K562 (cell line): ENCODE measurements at regions not wholly inside any gene's neighbourhood (a gene's known extent, or its start where the extent isn't known, plus 50 kb on each side); places are given as distances from the start of the nearest gene placed in this dataset.

ENCODE experiments used
- BACH1 ChIP-seq: fragments of 200-800 bp; sonication (Bioruptor generic); IDR thresholded peaks from 2 replicates; pipeline ENCODE4 v1.6.1; 2016; ENCODE audit warnings: missing genetic modification characterization, missing compliant biosample characterization
- BCL6 ChIP-seq: fragments of 250-450 bp; sonication (Bioruptor Pico); IDR thresholded peaks from 2 replicates; pipeline ENCODE4 v1.4.0; 2020
- CEBPG ChIP-seq, 3 experiments: fragments of 200-800 bp in 1 of 3; sonication (Bioruptor generic) in 1 of 3; sonication (generic) in 1 of 3; formaldehyde crosslinking in 1 of 3; IDR thresholded peaks in 2 of 3; conservative IDR thresholded peaks in 1 of 3; 2 replicates each; pipeline versions ENCODE4 v1.6.1 to v1.8.0; 2016 to 2022; ENCODE audit warnings: missing compliant biosample characterization in 2 of 3, missing genetic modification characterization in 2 of 3, mild to moderate bottlenecking in 1 of 3, missing genetic modification reagents in 1 of 3
- DDX20 ChIP-seq: fragments of 450-650 bp; IDR thresholded peaks from 2 replicates; pipeline ENCODE4 v1.6.1; 2016; ENCODE audit warnings: missing genetic modification characterization, low read depth, mild to moderate bottlenecking, missing compliant biosample characterization, moderate library complexity
- JUN ChIP-seq, 2 experiments: sonication (generic) in 1 of 2; formaldehyde crosslinking in 1 of 2; IDR thresholded peaks; 2 replicates each; pipeline versions ENCODE4 v1.6.1 to v1.8.0; 2012 to 2022; ENCODE audit warnings: borderline replicate concordance in 2 of 2, mild to moderate bottlenecking in 2 of 2, improper control_type of control experiment in 1 of 2, low read depth in 1 of 2, low read length in 1 of 2, missing genetic modification reagents in 1 of 2
- PRPF4 ChIP-seq: fragments of 200-400 bp; formaldehyde crosslinking; IDR thresholded peaks from one replicate; pipeline ENCODE4 v1.6.1; 2017; ENCODE audit warnings: low read length, low read depth, mild to moderate bottlenecking; ENCODE audit not compliant: insufficient read depth, poor library complexity, severe bottlenecking
- SMAD1 ChIP-seq: fragments of 150-350 bp; IDR thresholded peaks from 2 replicates; pipeline ENCODE4 v1.6.1; 2014; ENCODE audit warnings: low read length, low read depth; ENCODE audit not compliant: partially characterized antibody
- TEAD4 ChIP-seq, 2 experiments: sonication (generic) in 1 of 2; formaldehyde crosslinking in 1 of 2; IDR thresholded peaks; 2 replicates each; pipeline versions ENCODE4 v1.6.1 to v1.8.0; 2012 to 2022; ENCODE audit warnings: borderline replicate concordance in 1 of 2, inconsistent platforms in 1 of 2, low read length in 1 of 2, mild to moderate bottlenecking in 1 of 2, missing genetic modification reagents in 1 of 2
- THRB ChIP-seq: fragments of 450-650 bp; formaldehyde crosslinking; conservative IDR thresholded peaks from 2 replicates; pipeline ENCODE4 v1.4.0; 2022; ENCODE audit warnings: mild to moderate bottlenecking, missing genetic modification characterization
- TSHZ1 ChIP-seq: fragments of 250-450 bp; sonication (Bioruptor Pico); IDR thresholded peaks from 2 replicates; pipeline ENCODE4 v1.4.0; 2020; ENCODE audit warnings: mild to moderate bottlenecking, moderate library complexity
- ZBTB2 ChIP-seq: fragments of 450-650 bp; IDR thresholded peaks from 2 replicates; pipeline ENCODE4 v1.6.1; 2016; ENCODE audit warnings: antibody characterized with exemption
- ZBTB43 ChIP-seq: sonication (generic); formaldehyde crosslinking; IDR thresholded peaks from 2 replicates; pipeline ENCODE4 v1.8.0; 2023; ENCODE audit warnings: mild to moderate bottlenecking, missing genetic modification reagents
- ZFP1 ChIP-seq: fragments of 450-650 bp; formaldehyde crosslinking; IDR thresholded peaks from 2 replicates; pipeline ENCODE4 v1.4.0; 2020; ENCODE audit warnings: mild to moderate bottlenecking, mixed read lengths
- ZNF174 ChIP-seq: fragments of 250-450 bp; sonication (Bioruptor Pico); IDR thresholded peaks from 2 replicates; pipeline ENCODE4 v1.4.0; 2020; ENCODE audit warnings: mild to moderate bottlenecking

GRCh38 chr1:212532469-212533147, 76.0 kb upstream of the ATF3 start (continued):
- TF ChIP-seq TEAD4 (IDR thresholded peaks at IDR 0.05; ENCODE audit: low read length) (no peak), TEAD4 (CRISPR knock-in tag; IDR thresholded peaks at IDR 0.05; ENCODE audit: borderline replicate concordance) (no peak), ZNF174 (CRISPR knock-in tag) (no peak), DDX20 (tag) (no peak), ZBTB43 (CRISPR knock-in tag) (no peak), PRPF4 (no peak), BACH1 (tag) (peak; percentile 21; the same call in 1 of the 2 replicates), JUN (IDR thresholded peaks at IDR 0.05; ENCODE audit: borderline replicate concordance, low read depth, low read length) (peak; percentile 62; the same call in 1 of the 2 replicates), JUN (CRISPR knock-in tag; IDR thresholded peaks at IDR 0.05; ENCODE audit: borderline replicate concordance) (no peak), TSHZ1 (CRISPR knock-in tag) (no peak), THRB (CRISPR knock-in tag) (no peak), ZFP1 (CRISPR knock-in tag) (0 out of 2 replicates have a peak, but pooled peaks have one; percentile 33), CEBPG (CRISPR knock-in tag; IDR thresholded peaks at IDR 0.05) (no peak), CEBPG (tag; conservative IDR thresholded peaks at IDR 0.05 in 1 of 2, IDR thresholded peaks at IDR 0.05 in 1 of 2) (no peak), ZBTB2 (no peak), SMAD1 (no peak), BCL6 (no peak)
